ENCODE measurements at regions not wholly inside any gene's neighbourhood (a gene's known extent, or its start where the extent isn't known, plus 50 kb on each side); places are given as distances from the start of the nearest gene placed in this dataset.

DNA sequence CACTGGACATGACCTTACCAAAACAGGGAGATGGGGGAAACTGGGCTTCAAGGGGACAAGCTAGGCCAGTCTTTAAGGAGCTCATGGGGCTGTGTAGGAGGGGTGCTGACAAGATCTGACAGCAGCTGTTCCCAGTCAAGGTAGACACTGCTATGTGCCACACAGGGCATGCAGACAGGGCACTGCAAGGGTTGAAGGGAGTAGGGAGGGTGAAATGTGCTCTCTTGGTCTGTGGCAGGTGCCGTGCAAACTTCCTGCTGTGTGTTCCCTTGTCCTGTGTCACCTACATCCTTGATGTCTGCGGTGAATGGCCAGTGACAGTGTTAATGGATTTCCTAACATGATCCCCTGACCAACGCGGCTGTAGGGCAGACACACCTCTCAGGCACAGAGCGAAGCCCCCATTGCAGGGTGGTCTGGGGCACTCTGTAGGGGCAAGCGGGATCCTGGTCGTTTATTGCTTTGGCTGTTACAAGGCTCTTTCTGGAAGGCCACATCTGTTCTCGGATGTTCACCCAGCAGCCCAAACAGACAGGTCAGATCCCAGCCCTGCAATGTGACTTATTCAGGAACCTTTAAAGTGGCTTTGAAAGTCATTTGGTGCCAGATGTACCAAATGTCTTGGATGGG is 199.5 kb upstream of the ZNF536 start:
- Histone ChIP-seq H3K4me3 (ENCODE audit: low read length) (no peak overlapping the region), H3K36me3 (ENCODE audit: control insufficient read depth, low read length) (no peaks in the 10 kb centered on the region), H3K27ac (ENCODE audit: low read depth, low read length) (no peak overlapping the region), H3K27me3 (ENCODE audit: control insufficient read depth, low read length) (no peaks in the 10 kb centered on the region), H3K4me2 (ENCODE audit: low read length) (no peak overlapping the region), H3K4me1 (ENCODE audit: control insufficient read depth, low read length) (no peaks in the 10 kb centered on the region), H3K79me2 (ENCODE audit: control insufficient read depth, low read length) (no peaks in the 10 kb centered on the region), H3F3A (ENCODE audit: control insufficient read depth, insufficient read depth) (no peaks in the 10 kb centered on the region), H3K9me2 (replicated peaks; ENCODE audit: control insufficient read depth, low read length) (no peaks in the 10 kb centered on the region), H4K20me1 (ENCODE audit: control insufficient read depth, insufficient read depth, low read depth, low read length) (no peaks in the 10 kb centered on the region), H3K9me3 (ENCODE audit: control insufficient read depth, insufficient read depth, low read length) (no peaks in the 10 kb centered on the region)
- TF ChIP-seq EZH2phosphoT487 (IDR thresholded peaks at IDR 0.05; ENCODE audit: borderline replicate concordance, low read length), result no peak
- TF ChIP-seq, protein P1, sequence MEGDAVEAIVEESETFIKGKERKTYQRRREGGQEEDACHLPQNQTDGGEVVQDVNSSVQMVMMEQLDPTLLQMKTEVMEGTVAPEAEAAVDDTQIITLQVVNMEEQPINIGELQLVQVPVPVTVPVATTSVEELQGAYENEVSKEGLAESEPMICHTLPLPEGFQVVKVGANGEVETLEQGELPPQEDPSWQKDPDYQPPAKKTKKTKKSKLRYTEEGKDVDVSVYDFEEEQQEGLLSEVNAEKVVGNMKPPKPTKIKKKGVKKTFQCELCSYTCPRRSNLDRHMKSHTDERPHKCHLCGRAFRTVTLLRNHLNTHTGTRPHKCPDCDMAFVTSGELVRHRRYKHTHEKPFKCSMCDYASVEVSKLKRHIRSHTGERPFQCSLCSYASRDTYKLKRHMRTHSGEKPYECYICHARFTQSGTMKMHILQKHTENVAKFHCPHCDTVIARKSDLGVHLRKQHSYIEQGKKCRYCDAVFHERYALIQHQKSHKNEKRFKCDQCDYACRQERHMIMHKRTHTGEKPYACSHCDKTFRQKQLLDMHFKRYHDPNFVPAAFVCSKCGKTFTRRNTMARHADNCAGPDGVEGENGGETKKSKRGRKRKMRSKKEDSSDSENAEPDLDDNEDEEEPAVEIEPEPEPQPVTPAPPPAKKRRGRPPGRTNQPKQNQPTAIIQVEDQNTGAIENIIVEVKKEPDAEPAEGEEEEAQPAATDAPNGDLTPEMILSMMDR (IDR thresholded peaks at IDR 0.05; ENCODE audit: low read depth, low read length, poor library complexity, severe bottlenecking), result no peak

DNA sequence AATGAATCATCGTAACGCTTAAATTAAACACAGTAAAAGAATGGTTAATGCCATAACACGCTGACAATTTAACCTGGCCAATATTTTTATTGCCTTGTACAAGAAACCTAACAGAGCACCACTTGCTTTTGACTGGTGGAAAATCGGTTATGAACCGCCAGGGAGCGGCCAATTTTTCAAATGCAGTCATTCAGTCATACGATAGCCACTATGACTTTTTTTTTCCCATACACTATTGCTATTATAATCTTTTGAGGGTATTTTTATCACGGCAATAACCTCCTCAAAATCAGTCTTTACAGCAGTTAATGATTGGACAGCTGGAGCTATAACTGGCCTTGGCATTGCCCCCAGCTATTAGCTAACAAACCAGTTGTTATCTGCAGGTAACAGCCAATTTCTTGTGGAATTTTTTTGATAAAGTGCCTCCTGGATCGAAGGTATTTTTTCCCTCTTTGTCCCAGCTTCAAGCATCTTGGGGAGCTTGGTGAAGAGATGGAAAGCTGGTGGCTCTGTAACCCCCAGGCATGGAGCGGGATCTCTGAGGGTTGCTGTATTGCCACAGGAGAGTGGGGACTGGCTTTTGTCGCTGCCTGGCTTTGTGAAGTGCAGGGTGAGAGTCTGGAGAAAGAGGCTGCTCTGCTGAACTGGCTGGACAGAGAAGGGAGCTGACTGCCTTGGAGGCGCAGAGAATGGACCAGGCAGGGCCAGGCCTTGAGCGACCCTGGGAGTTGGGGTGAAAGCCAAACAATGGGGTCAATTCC is 198.4 kb upstream of the ZNF536 start:
- TF ChIP-seq EZH2phosphoT487 (IDR thresholded peaks at IDR 0.05; ENCODE audit: borderline replicate concordance, low read length), result no peak
- TF ChIP-seq, protein P1 (IDR thresholded peaks at IDR 0.05; ENCODE audit: low read depth, low read length, poor library complexity, severe bottlenecking), result no peak
- no peaks in the 10 kb centered on the region for H4K20me1 ChIP-seq (ENCODE audit: control insufficient read depth, insufficient read depth, low read depth, low read length)
- H3F3A ChIP-seq (ENCODE audit: control insufficient read depth, insufficient read depth), result no peaks in the 10 kb centered on the region
- H3K4me1 ChIP-seq (ENCODE audit: control insufficient read depth, low read length), result no peaks in the 10 kb centered on the region
- no peak overlapping the region for H3K4me2 ChIP-seq (ENCODE audit: low read length)
- no peaks in the 10 kb centered on the region for H3K27me3 ChIP-seq (ENCODE audit: control insufficient read depth, low read length)
- no peak overlapping the region for H3K4me3 ChIP-seq (ENCODE audit: low read length)
- no peaks in the 10 kb centered on the region for H3K9me2 ChIP-seq (replicated peaks; ENCODE audit: control insufficient read depth, low read length)
- no peak overlapping the region for H3K27ac ChIP-seq (ENCODE audit: low read depth, low read length)
- no peaks in the 10 kb centered on the region for H3K36me3 ChIP-seq (ENCODE audit: control insufficient read depth, low read length)
- H3K79me2 ChIP-seq (ENCODE audit: control insufficient read depth, low read length), result no peaks in the 10 kb centered on the region
- H3K9me3 ChIP-seq (ENCODE audit: control insufficient read depth, insufficient read depth, low read length), result no peaks in the 10 kb centered on the region

DNA sequence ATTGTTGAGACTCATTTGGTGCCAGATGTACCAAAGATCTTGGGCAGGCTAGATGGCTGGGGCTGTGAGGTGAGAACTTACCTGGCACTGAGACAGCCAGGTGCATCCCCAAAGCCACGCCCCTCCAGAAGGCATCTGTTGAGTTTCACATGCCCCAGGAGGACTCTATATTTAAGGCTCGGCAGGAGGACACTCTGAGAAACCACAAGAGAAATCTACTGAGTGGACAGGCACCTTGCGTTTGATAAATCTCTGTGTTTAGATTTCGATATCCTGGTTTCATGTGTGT is 197.9 kb upstream of the ZNF536 start:
- Histone ChIP-seq H3F3A (ENCODE audit: control insufficient read depth, insufficient read depth) (no peaks in the 10 kb centered on the region), H4K20me1 (ENCODE audit: control insufficient read depth, insufficient read depth, low read depth, low read length) (no peaks in the 10 kb centered on the region), H3K9me2 (replicated peaks; ENCODE audit: control insufficient read depth, low read length) (no peaks in the 10 kb centered on the region), H3K27me3 (ENCODE audit: control insufficient read depth, low read length) (no peaks in the 10 kb centered on the region), H3K79me2 (ENCODE audit: control insufficient read depth, low read length) (no peaks in the 10 kb centered on the region), H3K36me3 (ENCODE audit: control insufficient read depth, low read length) (no peaks in the 10 kb centered on the region), H3K27ac (ENCODE audit: low read depth, low read length) (no peak overlapping the region), H3K4me1 (ENCODE audit: control insufficient read depth, low read length) (no peaks in the 10 kb centered on the region), H3K4me2 (ENCODE audit: low read length) (no peak overlapping the region), H3K4me3 (ENCODE audit: low read length) (no peak overlapping the region), H3K9me3 (ENCODE audit: control insufficient read depth, insufficient read depth, low read length) (no peaks in the 10 kb centered on the region)
- no peak for TF ChIP-seq EZH2phosphoT487 (IDR thresholded peaks at IDR 0.05; ENCODE audit: borderline replicate concordance, low read length)
- TF ChIP-seq, protein P1 (IDR thresholded peaks at IDR 0.05; ENCODE audit: low read depth, low read length, poor library complexity, severe bottlenecking), result no peak

All from DOHH2 (cell line).